ENCODE measurements at regions not wholly inside any gene's neighbourhood (a gene's known extent, or its start where the extent isn't known, plus 50 kb on each side); places are given as distances from the start of the nearest gene placed in this dataset.

- peaks cover 4 to 71% (median 58%) of the 10 kb centered on the region in 11 experiments for H3K36me3 ChIP-seq
- peaks cover 19 to 39% (median 33%) of the 10 kb centered on the region in 10 experiments for H3K4me1 ChIP-seq
- peak overlapping the region in 6 of 11 experiments; percentile 35 to 66 (median 61); a peak in 7 of 22 replicates for H3K4me2 ChIP-seq
- no peaks in the 10 kb centered on the region; a peak in 1 of 22 replicates for H3K27me3 ChIP-seq
- peak overlapping the region in 1 of 11 experiments; percentile 72; a peak in 4 of 22 replicates for H3K9ac ChIP-seq
- peak overlapping the region in 9 of 11 experiments; percentile 76 to 94 (median 84); a peak in 16 of 22 replicates for H3K27ac ChIP-seq
- peak overlapping the region in 8 of 10 experiments; percentile 32 to 55 (median 46); a peak in 17 of 20 replicates for H3K4me3 ChIP-seq
- TF ChIP-seq Cebpa-rat (IDR thresholded peaks at IDR 0.05): no peak
- H4K20me1 ChIP-seq: no peaks in the 10 kb centered on the region
- peaks cover 72 to 87% (median 75%) of the 10 kb centered on the region in 11 experiments for H3K9me3 ChIP-seq (replicated peaks in 1 of 11)
These were observed 748.2 kb upstream of the ADGRB3 start for GRCh38 chr6:67886840-67887292.

- Histone ChIP-seq H4K20me1 (no peaks in the 10 kb centered on the region), H3K4me3 (peak overlapping the region in 8 of 10 experiments; percentile 32 to 55 (median 46); a peak in 13 of 20 replicates), H3K27me3 (no peaks in the 10 kb centered on the region; a peak in 1 of 22 replicates), H3K27ac (peak overlapping the region in 8 of 11 experiments; percentile 79 to 94 (median 84); a peak in 12 of 22 replicates), H3K9me3 (replicated peaks in 1 of 11) (peaks cover 79 to 92% (median 82%) of the 10 kb centered on the region in 11 experiments), H3K4me1 (peaks cover 23 to 45% (median 36%) of the 10 kb centered on the region in 10 experiments), H3K36me3 (peaks cover 4 to 78% (median 65%) of the 10 kb centered on the region in 11 experiments), H3K4me2 (peak overlapping the region in 4 of 11 experiments; percentile 26 to 64 (median 47); a peak in 6 of 22 replicates), H3K9ac (no peak overlapping the region; a peak in 1 of 22 replicates)
- no peak for TF ChIP-seq Cebpa-rat (IDR thresholded peaks at IDR 0.05)
These were observed 748.9 kb upstream of the ADGRB3 start for GRCh38 chr6:67886036-67886707.

DNA sequence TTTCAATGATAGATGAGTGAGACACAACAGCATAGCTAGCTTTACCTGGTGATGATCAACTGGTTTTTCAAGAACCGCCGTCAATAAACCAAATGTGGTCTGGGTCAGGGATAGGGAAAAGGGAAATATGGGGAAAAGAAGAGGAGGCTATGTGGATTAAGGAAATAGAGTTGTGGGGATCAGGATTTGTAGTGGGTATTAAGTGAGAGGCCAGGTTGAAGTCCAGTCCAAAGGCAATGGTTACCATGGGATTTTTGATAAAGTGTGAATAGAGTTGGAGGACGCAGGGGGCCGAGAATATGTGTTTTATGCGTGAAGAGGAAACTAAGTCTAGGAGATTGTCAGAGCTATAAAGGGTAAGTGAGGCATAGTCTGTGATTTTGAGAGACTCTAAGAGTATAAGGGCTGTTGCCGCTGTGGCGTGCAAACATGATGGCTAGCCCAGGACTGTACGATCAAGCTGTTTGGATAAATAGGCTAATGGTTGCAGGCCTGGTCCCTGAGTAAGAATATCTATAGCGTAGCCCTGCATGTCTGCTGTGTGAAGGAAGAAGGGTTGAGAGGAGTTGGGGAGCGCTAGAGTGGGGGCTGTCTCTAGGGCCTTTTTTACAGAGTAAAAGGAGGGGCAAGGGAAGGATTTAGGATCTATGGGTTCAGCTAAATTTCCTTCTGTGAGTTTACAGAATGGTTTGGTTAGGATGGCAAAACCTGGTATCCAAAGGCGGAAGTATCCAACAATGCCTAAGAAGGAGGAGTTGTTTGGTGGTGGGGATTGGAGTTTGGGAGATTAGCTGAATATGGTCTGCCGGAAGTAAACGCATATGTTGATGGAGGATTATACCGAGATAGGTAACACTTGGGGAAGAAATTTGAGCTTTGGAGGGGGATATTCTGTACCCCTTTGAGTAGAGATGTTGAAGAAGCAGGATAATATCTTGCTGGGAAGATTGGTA lies 749.7 kb upstream of the ADGRB3 start:
- Histone ChIP-seq H3K4me2 (peak overlapping the region in 3 of 11 experiments; percentile 18 to 59 (median 26); a peak in 5 of 22 replicates), H3K9ac (no peak overlapping the region), H3K4me1 (peaks cover 27 to 44% (median 38%) of the 10 kb centered on the region in 10 experiments), H3K27me3 (no peaks in the 10 kb centered on the region; a peak in 1 of 22 replicates), H3K36me3 (peaks cover 4 to 82% (median 69%) of the 10 kb centered on the region in 11 experiments), H3K27ac (peak overlapping the region in 6 of 11 experiments; percentile 17 to 94 (median 86); a peak in 8 of 22 replicates), H4K20me1 (no peaks in the 10 kb centered on the region), H3K4me3 (peak overlapping the region in 7 of 10 experiments; percentile 32 to 55 (median 46); a peak in 9 of 20 replicates), H3K9me3 (replicated peaks in 1 of 11) (peaks cover 82 to 92% (median 86%) of the 10 kb centered on the region in 11 experiments)
- no peak for TF ChIP-seq Cebpa-rat (IDR thresholded peaks at IDR 0.05)

DNA sequence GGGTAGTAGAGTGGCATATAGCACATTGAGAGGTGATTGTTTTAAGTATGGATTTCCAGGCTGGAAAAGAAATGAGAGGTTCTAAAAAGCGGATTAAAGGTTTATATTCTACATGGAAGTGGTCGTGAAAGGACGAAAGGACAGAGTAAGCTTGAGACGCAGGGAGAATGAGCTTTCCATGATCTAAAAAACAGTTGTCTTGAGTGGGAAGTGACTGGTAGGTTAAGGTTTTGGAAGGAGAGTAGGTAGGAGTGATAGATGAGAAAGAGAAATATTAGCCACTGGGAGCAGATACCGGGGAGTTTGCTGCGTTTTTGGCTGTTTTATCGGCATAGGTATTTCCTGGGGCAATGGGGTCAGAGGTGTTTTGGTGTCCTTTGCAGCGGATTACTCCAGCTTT lies 750.6 kb upstream of the ADGRB3 start:
- no peak overlapping the region for H3K9ac ChIP-seq
- no peak for TF ChIP-seq Cebpa-rat (IDR thresholded peaks at IDR 0.05)
- H3K27me3 ChIP-seq: no peaks in the 10 kb centered on the region; a peak in 1 of 22 replicates
- peaks cover 22 to 35% (median 29%) of the 10 kb centered on the region in 10 experiments for H3K4me1 ChIP-seq
- peaks cover 84 to 90% (median 87%) of the 10 kb centered on the region in 11 experiments for H3K9me3 ChIP-seq (replicated peaks in 1 of 11)
- H4K20me1 ChIP-seq: no peaks in the 10 kb centered on the region
- peak overlapping the region in 6 of 10 experiments; percentile 11 to 54 (median 42); a peak in 7 of 20 replicates for H3K4me3 ChIP-seq
- H3K4me2 ChIP-seq: no peak overlapping the region; a peak in 1 of 22 replicates
- peaks cover 4 to 82% (median 69%) of the 10 kb centered on the region in 11 experiments for H3K36me3 ChIP-seq
- H3K27ac ChIP-seq: peak overlapping the region in 4 of 11 experiments; percentile 84 to 94 (median 90); a peak in 4 of 22 replicates

DNA sequence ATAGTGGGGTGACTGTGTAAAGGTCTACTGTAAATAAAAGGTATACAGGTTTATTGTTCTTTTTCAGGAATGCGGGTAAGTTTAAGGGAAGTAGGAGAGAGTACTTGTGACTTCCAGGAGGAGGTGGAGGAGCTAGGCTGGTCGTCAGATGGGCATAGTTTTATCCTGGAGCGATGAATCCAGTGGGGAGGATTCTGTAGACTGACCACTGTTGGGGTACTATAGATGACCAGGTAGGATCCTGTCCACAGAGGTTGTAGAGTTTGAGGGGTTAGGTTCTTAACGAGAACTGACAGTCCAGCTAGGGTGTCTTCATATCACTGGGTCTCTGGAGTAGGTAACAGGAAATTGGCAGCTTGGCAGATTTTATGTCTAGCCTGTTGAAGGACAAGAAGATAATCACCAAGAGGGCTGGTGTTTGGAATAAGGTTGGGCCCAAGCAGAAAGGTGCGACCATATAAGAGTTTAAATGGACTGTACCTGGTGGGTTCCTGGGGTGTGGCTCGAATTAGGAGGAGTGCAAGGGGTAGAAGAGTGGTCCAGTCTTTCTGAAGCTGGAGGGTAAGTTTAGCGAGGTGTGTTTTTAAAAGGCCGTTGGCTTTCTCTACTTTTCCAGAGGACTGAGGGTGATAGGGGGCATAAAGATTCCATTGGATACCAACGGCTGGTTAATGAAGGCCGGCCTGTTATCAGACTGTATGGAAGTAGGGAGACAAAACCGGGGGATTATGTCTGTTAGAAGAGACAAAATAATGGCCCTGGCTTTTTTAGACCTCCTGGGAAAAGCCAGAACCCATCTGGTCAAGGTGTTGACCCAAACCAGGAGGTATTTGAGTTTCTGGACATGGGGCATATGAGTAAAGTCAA lies 751.3 kb upstream of the ADGRB3 start:
- peaks cover 15 to 28% (median 22%) of the 10 kb centered on the region in 10 experiments for H3K4me1 ChIP-seq
- H3K36me3 ChIP-seq: peaks cover 4 to 79% (median 69%) of the 10 kb centered on the region in 11 experiments
- H3K27me3 ChIP-seq: no peaks in the 10 kb centered on the region
- peak overlapping the region in 4 of 10 experiments; percentile 19 to 53 (median 37); a peak in 4 of 20 replicates for H3K4me3 ChIP-seq
- H4K20me1 ChIP-seq: no peaks in the 10 kb centered on the region
- no peak overlapping the region for H3K9ac ChIP-seq
- no peak overlapping the region; a peak in 1 of 22 replicates for H3K4me2 ChIP-seq
- peak overlapping the region in 4 of 11 experiments; percentile 84 to 94 (median 90); a peak in 5 of 22 replicates for H3K27ac ChIP-seq
- H3K9me3 ChIP-seq (replicated peaks in 1 of 11): peaks cover 85 to 91% (median 89%) of the 10 kb centered on the region in 11 experiments
- no peak for TF ChIP-seq Cebpa-rat (IDR thresholded peaks at IDR 0.05)

GRCh38 chr6:67882436-67883311 lies 752.4 kb upstream of the ADGRB3 start:
- Histone ChIP-seq H4K20me1 (no peaks in the 10 kb centered on the region), H3K36me3 (peaks cover 4 to 74% (median 66%) of the 10 kb centered on the region in 11 experiments), H3K27me3 (no peaks in the 10 kb centered on the region), H3K9ac (no peak overlapping the region), H3K4me1 (peaks cover 9 to 18% (median 12%) of the 10 kb centered on the region in 10 experiments; a peak in 16 of 20 replicates), H3K9me3 (replicated peaks in 1 of 11) (peaks cover 84 to 89% (median 86%) of the 10 kb centered on the region in 11 experiments), H3K27ac (peak overlapping the region in 4 of 11 experiments; percentile 48 to 93 (median 75); a peak in 6 of 22 replicates), H3K4me3 (peak overlapping the region in 4 of 10 experiments; percentile 11 to 46 (median 26); a peak in 4 of 20 replicates), H3K4me2 (no peak overlapping the region; a peak in 1 of 22 replicates)
- TF ChIP-seq Cebpa-rat (IDR thresholded peaks at IDR 0.05): no peak
